BE2C (cell line): ENCODE measurements at regions not wholly inside any gene's neighbourhood (a gene's known extent, or its start where the extent isn't known, plus 50 kb on each side); places are given as distances from the start of the nearest gene placed in this dataset.

ENCODE experiments used
- DNase-seq: peaks from one replicate; pipeline ENCODE4 v3.0.0-alpha.2; 2020
- H3K27me3 ChIP-seq: fragments of 250-450 bp; sonication (Bioruptor Pico); 2 replicates; pipeline ENCODE4 v1.5.1; 2020; ENCODE audit warnings: mild to moderate bottlenecking
- H3K36me3 ChIP-seq: fragments of 250-450 bp; sonication (Bioruptor Pico); 2 replicates; pipeline ENCODE4 v1.5.1; 2020; ENCODE audit warnings: mild to moderate bottlenecking
- H3K4me1 ChIP-seq: fragments of 250-450 bp; sonication (Bioruptor Pico); 2 replicates; pipeline ENCODE4 v1.5.1; 2020
- H3K4me3 ChIP-seq: 2 replicates; pipeline ENCODE4 v1.5.1; 2011; ENCODE audit warnings: low read depth, low read length
- H3K9me3 ChIP-seq: fragments of 250-450 bp; sonication (Bioruptor Pico); 2 replicates; pipeline ENCODE4 v1.5.1; 2020
- CTCF ChIP-seq: IDR thresholded peaks from 2 replicates; pipeline ENCODE4 v1.5.1; 2012; ENCODE audit warnings: mild to moderate bottlenecking, low read depth, low read length

GRCh38 chr20:30985386-30985785 is 272.1 kb upstream of the DEFB115 start:
- H3K4me3 ChIP-seq: no peak overlapping the region
- H3K9me3 ChIP-seq: no peaks in the 10 kb centered on the region
- H3K27me3 ChIP-seq: no peaks in the 10 kb centered on the region
- no peaks in the 10 kb centered on the region for H3K36me3 ChIP-seq
- no peak for TF ChIP-seq CTCF
- no peak for DNase-seq
- H3K4me1 ChIP-seq: no peaks in the 10 kb centered on the region
